ENCODE measurements at regions not wholly inside any gene's neighbourhood (a gene's known extent, or its start where the extent isn't known, plus 50 kb on each side); places are given as distances from the start of the nearest gene placed in this dataset.

GRCh38 chr9:29390859-29391258 is 1817.6 kb upstream of the C9orf72 start:
- no peaks in the 10 kb centered on the region for H3K9me3 ChIP-seq
- H3K4me3 ChIP-seq (replicated peaks in 1 of 3) = no peak overlapping the region
- WGBS, 2 donors = 91 to 100% methylated on average over 1 of the region's 1 CpG
- no peak overlapping the region for H3K27ac ChIP-seq
- no peak for DNase-seq
- no peaks in the 10 kb centered on the region for H3K36me3 ChIP-seq
- no peak for TF ChIP-seq POLR2A (IDR thresholded peaks at IDR 0.05)
- TF ChIP-seq, protein P1, sequence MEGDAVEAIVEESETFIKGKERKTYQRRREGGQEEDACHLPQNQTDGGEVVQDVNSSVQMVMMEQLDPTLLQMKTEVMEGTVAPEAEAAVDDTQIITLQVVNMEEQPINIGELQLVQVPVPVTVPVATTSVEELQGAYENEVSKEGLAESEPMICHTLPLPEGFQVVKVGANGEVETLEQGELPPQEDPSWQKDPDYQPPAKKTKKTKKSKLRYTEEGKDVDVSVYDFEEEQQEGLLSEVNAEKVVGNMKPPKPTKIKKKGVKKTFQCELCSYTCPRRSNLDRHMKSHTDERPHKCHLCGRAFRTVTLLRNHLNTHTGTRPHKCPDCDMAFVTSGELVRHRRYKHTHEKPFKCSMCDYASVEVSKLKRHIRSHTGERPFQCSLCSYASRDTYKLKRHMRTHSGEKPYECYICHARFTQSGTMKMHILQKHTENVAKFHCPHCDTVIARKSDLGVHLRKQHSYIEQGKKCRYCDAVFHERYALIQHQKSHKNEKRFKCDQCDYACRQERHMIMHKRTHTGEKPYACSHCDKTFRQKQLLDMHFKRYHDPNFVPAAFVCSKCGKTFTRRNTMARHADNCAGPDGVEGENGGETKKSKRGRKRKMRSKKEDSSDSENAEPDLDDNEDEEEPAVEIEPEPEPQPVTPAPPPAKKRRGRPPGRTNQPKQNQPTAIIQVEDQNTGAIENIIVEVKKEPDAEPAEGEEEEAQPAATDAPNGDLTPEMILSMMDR (IDR thresholded peaks at IDR 0.05) = no peak
- H3K4me1 ChIP-seq = no peaks in the 10 kb centered on the region
- H3K27me3 ChIP-seq = no peaks in the 10 kb centered on the region
- intact Hi-C loops (cut with DNase I) = no loop called here

DNA sequence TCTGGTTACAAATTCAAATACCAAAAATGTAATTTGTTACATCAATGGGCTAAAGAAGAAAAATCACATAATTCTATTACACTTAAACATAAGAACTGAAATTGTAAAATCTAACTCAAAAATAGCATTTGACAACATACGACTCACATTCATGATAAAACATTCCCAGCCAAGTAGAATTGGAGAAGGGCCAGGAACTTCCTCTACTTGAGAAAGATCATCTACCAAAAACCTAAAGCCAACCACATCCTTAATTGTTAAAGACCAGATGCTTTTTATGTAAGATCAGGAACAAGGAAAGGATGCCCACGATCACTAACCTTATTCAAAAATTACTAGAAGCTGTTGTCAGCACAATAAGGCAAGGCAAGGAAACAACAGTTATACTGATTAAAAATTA is 1819.8 kb upstream of the C9orf72 start:
- Histone ChIP-seq H3K27me3 (no peaks in the 10 kb centered on the region), H3K9me3 (no peaks in the 10 kb centered on the region), H3K36me3 (no peaks in the 10 kb centered on the region), H3K4me3 (replicated peaks in 1 of 3) (no peak overlapping the region), H3K27ac (no peak overlapping the region), H3K4me1 (no peaks in the 10 kb centered on the region)
- WGBS, 2 donors = 63 to 68% methylated on average over 2 of the region's 2 CpGs
- TF ChIP-seq, protein P1 (IDR thresholded peaks at IDR 0.05) = no peak
- no peak for TF ChIP-seq POLR2A (IDR thresholded peaks at IDR 0.05)
- intact Hi-C loops (cut with DNase I) = no loop called here
- DNase-seq = no peak

GRCh38 chr9:29394855-29395254 is 1821.6 kb upstream of the C9orf72 start:
- TF ChIP-seq POLR2A (IDR thresholded peaks at IDR 0.05) = no peak
- TF ChIP-seq, protein P1 (IDR thresholded peaks at IDR 0.05) = no peak
- Histone ChIP-seq H3K4me3 (replicated peaks in 1 of 3) (no peak overlapping the region), H3K27me3 (no peaks in the 10 kb centered on the region), H3K36me3 (no peaks in the 10 kb centered on the region), H3K27ac (no peak overlapping the region), H3K9me3 (no peaks in the 10 kb centered on the region), H3K4me1 (no peaks in the 10 kb centered on the region)
- 91 to 93% methylated on average over 1 of the region's 1 CpG for WGBS, 2 donors
- DNase-seq = no peak
- intact Hi-C loops (cut with DNase I) = no loop called here

DNA sequence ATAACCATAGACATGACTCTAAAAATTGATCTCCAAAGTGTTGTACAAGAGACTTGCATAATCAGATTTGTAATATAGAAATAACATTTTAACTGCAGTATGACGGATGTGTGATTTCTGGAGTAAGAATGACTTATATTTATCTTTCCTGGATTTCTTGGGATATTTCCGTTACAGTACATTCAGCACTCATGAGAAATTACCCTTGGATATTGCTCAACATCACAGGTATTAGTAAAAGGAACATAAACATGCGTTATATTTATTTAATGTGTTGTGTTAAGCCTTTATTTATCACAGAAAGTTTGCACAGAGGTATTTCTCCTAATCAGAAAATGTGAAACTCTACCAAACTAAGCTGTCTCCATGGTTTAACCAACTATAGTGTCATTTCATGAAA is 1823.9 kb upstream of the C9orf72 start:
- no peaks in the 10 kb centered on the region for H3K36me3 ChIP-seq
- no peaks in the 10 kb centered on the region for H3K4me1 ChIP-seq
- H3K27me3 ChIP-seq = no peaks in the 10 kb centered on the region
- intact Hi-C loops (cut with DNase I) = no loop called here
- no peak for DNase-seq
- no peak overlapping the region for H3K27ac ChIP-seq
- H3K9me3 ChIP-seq = no peaks in the 10 kb centered on the region
- no peak for TF ChIP-seq POLR2A (IDR thresholded peaks at IDR 0.05)
- TF ChIP-seq, protein P1 (IDR thresholded peaks at IDR 0.05) = no peak
- WGBS, 2 donors = 81 to 94% methylated on average over 3 of the region's 3 CpGs
- H3K4me3 ChIP-seq (replicated peaks in 1 of 3) = no peak overlapping the region

DNA sequence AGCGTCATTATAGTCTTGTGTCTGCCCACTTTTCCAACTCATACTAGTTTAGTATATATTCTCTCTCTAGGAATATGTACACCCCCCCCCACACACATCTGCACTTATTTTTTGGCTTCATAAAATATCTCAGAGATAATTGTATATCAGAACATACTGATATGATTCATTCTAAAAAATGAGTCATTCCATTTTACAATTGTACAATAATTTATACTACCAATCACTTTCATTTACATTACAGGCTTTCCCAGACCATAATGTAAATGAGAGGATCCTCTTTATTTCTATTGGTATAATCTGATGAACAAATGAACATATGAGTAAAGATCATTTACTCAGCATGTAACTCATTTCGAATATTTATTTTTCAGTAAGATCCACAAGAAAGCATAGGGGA is 1842.9 kb upstream of the C9orf72 start:
- DNase-seq = no peak
- no peak overlapping the region for H3K27ac ChIP-seq
- WGBS, 2 donors = 82 to 87% methylated on average over 2 of the region's 2 CpGs
- H3K4me3 ChIP-seq (replicated peaks in 1 of 3) = no peak overlapping the region
- no peaks in the 10 kb centered on the region for H3K9me3 ChIP-seq
- no peak for TF ChIP-seq POLR2A (IDR thresholded peaks at IDR 0.05)
- TF ChIP-seq, protein P1 (IDR thresholded peaks at IDR 0.05) = no peak
- no peaks in the 10 kb centered on the region for H3K4me1 ChIP-seq
- H3K27me3 ChIP-seq = no peaks in the 10 kb centered on the region
- intact Hi-C loops (cut with DNase I) = no loop called here
- no peaks in the 10 kb centered on the region for H3K36me3 ChIP-seq

All from thyroid gland (tissue), 4 donors.